ENCODE measurements at regions not wholly inside any gene's neighbourhood (a gene's known extent, or its start where the extent isn't known, plus 50 kb on each side); places are given as distances from the start of the nearest gene placed in this dataset.
A peak's percentile ranks its signal among the peaks of the same experiment; 100 is the strongest.

GRCh38 chr4:119804404-119804803, 175.8 kb upstream of the PDE5A start:
- Histone ChIP-seq H3K27me3 (no peaks in the 10 kb centered on the region), H3K36me3 (no peaks in the 10 kb centered on the region), H3K27ac (no peak overlapping the region), H3K4me1 (no peaks in the 10 kb centered on the region), H3K4me3 (no peak overlapping the region), H3K9me3 (no peaks in the 10 kb centered on the region)
- 94 to 99% methylated on average over 1 of the region's 1 CpG for WGBS, 2 donors
- no peak for ATAC-seq
- FAIRE-seq, result no peak
- intact Hi-C loops (cut with DNase I), result no loop called here
- DNase-seq, result no peak
- no peak for TF ChIP-seq CTCF (IDR thresholded peaks at IDR 0.05)

- Histone ChIP-seq H3K27ac (no peak overlapping the region), H3K27me3 (no peaks in the 10 kb centered on the region), H3K4me1 (no peaks in the 10 kb centered on the region), H3K36me3 (no peaks in the 10 kb centered on the region), H3K4me3 (no peak overlapping the region), H3K9me3 (no peaks in the 10 kb centered on the region)
- 85 to 90% methylated on average over 2 of the region's 2 CpGs for WGBS, 2 donors
- DNase-seq, result no peak
- intact Hi-C loops (cut with DNase I), result no loop called here
- no peak for ATAC-seq
- no peak for TF ChIP-seq CTCF (IDR thresholded peaks at IDR 0.05)
- FAIRE-seq, result no peak
Measured at GRCh38 chr4:119797238-119797894, 168.8 kb upstream of the PDE5A start.

GRCh38 chr4:119795986-119796578, 167.5 kb upstream of the PDE5A start:
- Histone ChIP-seq H3K4me3 (no peak overlapping the region), H3K9me3 (no peaks in the 10 kb centered on the region), H3K27me3 (no peaks in the 10 kb centered on the region), H3K27ac (no peak overlapping the region), H3K4me1 (no peaks in the 10 kb centered on the region), H3K36me3 (no peaks in the 10 kb centered on the region)
- intact Hi-C loops (cut with DNase I), result no loop called here
- FAIRE-seq (no peak), DNase-seq (no peak), ATAC-seq (no peak)
- no peak for TF ChIP-seq CTCF (IDR thresholded peaks at IDR 0.05)
- 64 to 86% methylated on average over 3 of the region's 3 CpGs for WGBS, 2 donors

GRCh38 chr4:119794681-119795080, 166.1 kb upstream of the PDE5A start:
- intact Hi-C loops (cut with DNase I), result no loop called here
- no peak overlapping the region for H3K4me3 ChIP-seq
- H3K27me3 ChIP-seq, result no peaks in the 10 kb centered on the region
- ATAC-seq, result peak; percentile 48 to 83 (median 77)
- TF ChIP-seq CTCF (IDR thresholded peaks at IDR 0.05), result no peak
- no peak for FAIRE-seq
- DNase-seq, result no peak
- no peaks in the 10 kb centered on the region for H3K4me1 ChIP-seq
- peak overlapping the region in 2 of 4 donors; percentile 40 to 48 for H3K27ac ChIP-seq
- H3K9me3 ChIP-seq, result no peaks in the 10 kb centered on the region
- H3K36me3 ChIP-seq, result no peaks in the 10 kb centered on the region
- 59 to 60% methylated on average over 4 of the region's 4 CpGs for WGBS, 2 donors

GRCh38 chr4:119794113-119794512, 165.5 kb upstream of the PDE5A start:
- DNase-seq (no peak), ATAC-seq (no peak), FAIRE-seq (no peak)
- WGBS, 2 donors, result 81 to 84% methylated on average over 4 of the region's 4 CpGs
- TF ChIP-seq CTCF (IDR thresholded peaks at IDR 0.05), result no peak
- no peaks in the 10 kb centered on the region for H3K27me3 ChIP-seq
- H3K27ac ChIP-seq, result peak overlapping the region in 2 of 4 donors; percentile 40 to 48
- no peaks in the 10 kb centered on the region for H3K9me3 ChIP-seq
- no peaks in the 10 kb centered on the region for H3K36me3 ChIP-seq
- H3K4me3 ChIP-seq, result no peak overlapping the region
- intact Hi-C loops (cut with DNase I), result no loop called here
- no peaks in the 10 kb centered on the region for H3K4me1 ChIP-seq
